Epithelial cell of esophagus (primary cell): ENCODE measurements at regions not wholly inside any gene's neighbourhood (a gene's known extent, or its start where the extent isn't known, plus 50 kb on each side); places are given as distances from the start of the nearest gene placed in this dataset.
"Not testable (repeated sequence)": the region's sequence is repeated elsewhere in the genome, so short reads cannot be mapped to it uniquely, and the experiment has no call there.

Experiments
- DNase-seq: peaks from one replicate; pipeline ENCODE4 v3.0.0; 2010; ENCODE audit warnings: low read depth
- H3K4me3 ChIP-seq: 2 replicates; pipeline ENCODE4 v1.5.1; 2011; ENCODE audit warnings: mild to moderate bottlenecking, low read length, control low read depth
- TF ChIP-seq, protein P1 (sequence below): IDR thresholded peaks from 2 replicates; pipeline ENCODE4 v1.5.1; 2011; ENCODE audit warnings: low read depth, mild to moderate bottlenecking, low read length, control low read depth, inconsistent platforms; ENCODE audit not compliant: insufficient read depth; ENCODE audit errors: missing control alignments

DNA sequence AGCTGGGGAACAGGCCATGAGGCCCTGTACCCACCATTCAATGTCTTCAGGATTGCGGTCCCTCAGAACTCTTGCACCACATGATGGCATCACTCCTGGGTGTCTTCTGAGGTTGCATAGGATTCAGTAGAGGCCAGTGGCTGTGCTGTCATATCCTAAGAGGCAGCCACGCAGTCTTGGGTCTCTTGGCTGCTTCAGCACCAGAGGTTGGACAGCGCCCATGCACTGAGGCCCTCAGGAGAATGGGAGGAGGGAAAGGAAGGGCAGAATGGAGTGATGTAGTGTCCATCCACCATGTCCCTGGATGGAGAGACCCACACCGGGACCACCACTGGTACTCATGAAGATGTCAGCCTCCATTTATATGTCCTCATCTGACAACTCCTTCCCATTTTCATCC is 439.9 kb downstream of the TUBA3C start:
- not testable (repeated sequence) for DNase-seq, H3K4me3 ChIP-seq

DNA sequence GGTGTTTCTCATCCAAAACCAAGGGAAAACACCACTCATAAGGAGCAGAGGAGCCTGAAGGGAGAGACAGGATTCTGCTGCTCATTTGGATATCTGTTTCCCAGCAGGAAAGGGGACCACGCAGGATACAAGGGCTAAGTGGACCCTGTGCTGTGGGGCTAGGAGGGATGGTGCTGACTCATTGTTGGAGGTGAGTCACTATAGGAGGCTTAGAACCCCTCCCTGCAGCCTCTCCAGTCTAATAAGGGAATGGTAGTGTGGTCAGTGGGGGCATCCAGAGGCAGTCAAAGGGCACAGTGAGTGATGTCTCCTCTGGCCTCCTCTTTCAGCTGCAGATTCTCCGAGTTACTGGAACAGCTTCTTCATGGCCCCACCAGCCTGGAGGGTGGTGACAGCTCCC is 442.3 kb downstream of the TUBA3C start:
- no peak for DNase-seq
- H3K4me3 ChIP-seq, result no peak overlapping the region
- TF ChIP-seq, protein P1, sequence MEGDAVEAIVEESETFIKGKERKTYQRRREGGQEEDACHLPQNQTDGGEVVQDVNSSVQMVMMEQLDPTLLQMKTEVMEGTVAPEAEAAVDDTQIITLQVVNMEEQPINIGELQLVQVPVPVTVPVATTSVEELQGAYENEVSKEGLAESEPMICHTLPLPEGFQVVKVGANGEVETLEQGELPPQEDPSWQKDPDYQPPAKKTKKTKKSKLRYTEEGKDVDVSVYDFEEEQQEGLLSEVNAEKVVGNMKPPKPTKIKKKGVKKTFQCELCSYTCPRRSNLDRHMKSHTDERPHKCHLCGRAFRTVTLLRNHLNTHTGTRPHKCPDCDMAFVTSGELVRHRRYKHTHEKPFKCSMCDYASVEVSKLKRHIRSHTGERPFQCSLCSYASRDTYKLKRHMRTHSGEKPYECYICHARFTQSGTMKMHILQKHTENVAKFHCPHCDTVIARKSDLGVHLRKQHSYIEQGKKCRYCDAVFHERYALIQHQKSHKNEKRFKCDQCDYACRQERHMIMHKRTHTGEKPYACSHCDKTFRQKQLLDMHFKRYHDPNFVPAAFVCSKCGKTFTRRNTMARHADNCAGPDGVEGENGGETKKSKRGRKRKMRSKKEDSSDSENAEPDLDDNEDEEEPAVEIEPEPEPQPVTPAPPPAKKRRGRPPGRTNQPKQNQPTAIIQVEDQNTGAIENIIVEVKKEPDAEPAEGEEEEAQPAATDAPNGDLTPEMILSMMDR, result no peak

DNA sequence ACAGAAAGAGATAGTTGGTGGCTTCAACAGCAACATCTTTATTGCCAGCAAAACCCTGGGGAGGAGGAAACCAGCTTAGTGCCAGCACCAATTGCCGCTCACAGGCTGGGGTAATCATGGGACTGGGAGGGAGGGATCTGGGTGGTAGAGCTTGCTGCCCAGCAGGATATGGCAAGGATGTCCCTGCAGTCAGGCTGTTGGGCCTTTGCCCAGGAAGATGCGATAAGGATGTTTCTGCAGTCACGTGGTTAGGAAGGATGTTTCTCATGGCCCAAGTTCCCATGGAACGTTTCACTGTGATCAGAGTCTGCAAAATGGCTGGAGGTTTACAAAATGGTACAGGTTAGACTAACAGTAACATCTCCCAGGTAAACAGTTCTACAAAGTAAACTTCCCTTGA is 443.5 kb downstream of the TUBA3C start:
- H3K4me3 ChIP-seq, DNase-seq: not testable (repeated sequence)

DNA sequence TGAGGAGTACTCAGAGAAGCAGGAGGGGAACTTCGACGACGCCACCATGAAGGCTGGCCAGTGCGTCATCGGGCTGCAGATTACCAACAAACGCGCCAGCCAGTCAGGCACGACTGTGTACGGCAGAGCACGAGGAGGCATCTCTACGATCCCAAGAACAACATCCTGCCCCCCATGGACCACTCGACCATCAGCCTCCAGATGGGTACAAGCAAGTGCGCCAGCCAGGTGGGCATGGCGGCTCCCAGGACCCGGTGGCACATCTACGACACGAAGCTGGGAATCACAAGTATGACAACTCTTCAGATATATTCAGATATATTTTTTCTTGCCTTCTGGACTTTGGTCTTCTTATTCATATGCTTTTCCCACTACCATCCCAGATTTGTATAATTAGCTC is 454.5 kb downstream of the TUBA3C start:
- H3K4me3 ChIP-seq, DNase-seq: not testable (repeated sequence)

DNA sequence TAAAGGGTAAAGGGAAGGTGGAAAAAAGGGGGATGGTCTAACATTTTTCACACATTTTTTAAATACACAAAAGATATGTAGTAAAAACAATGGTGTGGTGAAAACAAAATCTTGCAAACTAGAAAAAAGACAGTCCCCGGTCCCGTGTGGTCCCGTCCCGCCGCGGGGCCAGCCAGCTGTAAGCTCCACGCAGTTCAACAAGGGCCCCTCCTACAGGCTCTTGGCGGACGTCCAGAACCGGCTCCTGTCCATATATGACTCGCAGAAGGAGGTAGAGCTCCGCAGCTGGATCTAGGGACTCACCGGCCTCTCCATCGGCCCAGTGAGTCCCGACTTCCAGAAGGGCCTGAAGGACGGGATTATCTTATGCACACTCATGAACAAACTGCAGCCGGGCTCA is 455.1 kb downstream of the TUBA3C start:
- not testable (repeated sequence) for H3K4me3 ChIP-seq, DNase-seq

DNA sequence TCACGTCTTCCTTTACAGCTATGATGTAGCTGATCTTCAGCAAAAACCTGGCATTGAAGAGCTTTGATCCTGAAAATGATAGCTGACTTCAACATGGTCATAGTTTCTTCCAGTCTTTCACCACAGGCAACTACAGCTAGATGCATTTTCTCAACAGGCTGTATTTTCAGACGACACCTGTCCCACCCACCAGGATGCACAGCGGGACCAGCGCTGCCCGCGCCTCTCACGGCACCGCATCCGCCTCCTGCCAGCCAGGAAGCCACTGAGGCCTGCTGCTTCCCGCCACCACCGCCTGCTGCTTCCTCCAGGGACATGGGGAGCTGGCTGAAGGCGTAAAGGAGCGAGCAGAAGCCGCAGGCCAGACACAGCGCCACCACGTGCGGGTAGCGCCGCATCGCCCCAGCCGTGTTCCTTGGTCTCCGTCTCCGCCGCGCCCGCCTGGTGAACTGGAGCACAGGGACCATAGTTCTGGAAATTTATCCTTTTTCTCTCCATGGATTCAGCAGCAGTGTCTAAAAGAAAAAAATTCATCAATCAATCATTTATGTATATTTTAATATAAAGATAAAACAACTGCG is 456.3 kb downstream of the TUBA3C start:
- DNase-seq, result not testable (repeated sequence)

DNA sequence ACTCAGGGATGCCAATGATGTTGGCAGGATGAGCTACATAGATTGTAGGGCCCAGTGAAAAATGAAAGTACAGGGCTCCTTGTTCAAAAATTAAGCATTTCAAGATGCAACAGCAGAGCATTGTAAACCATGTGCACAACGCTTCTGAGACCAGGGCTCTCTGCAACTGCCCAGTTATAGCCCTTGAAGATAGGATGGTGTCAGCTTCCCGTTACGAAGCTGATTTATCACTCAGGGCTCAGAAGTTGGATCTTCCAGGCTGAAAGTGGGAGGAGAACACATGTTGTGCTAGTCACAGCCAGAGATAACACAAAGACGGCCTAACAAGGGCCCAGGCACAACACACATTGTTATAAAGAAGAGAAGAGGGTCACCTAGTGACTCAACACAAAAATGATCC is 466.7 kb downstream of the TUBA3C start:
- TF ChIP-seq, protein P1, result no peak
- H3K4me3 ChIP-seq, result no peak overlapping the region
- no peak for DNase-seq

More for the DNA sequence above, 456.3 kb downstream of the TUBA3C start:
- H3K4me3 ChIP-seq, result not testable (repeated sequence)

DNA sequence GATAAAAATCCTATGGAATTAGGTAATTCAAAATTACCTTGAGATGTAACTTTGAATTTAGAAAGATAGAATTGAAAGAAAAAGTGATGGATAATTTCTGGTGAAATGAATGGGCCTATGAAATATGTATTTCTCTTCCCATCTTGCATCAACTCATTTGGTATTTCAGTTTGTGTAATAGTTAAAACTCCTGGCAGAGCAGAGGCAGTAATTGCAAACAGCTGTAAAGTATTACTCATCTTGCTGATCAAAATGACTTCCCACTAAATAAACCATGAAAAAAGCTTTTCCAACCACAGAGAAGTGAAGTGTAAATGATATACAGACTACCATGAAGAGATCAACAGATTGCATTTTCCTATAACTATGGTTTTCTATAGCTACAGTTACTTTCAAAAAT is 471.0 kb downstream of the TUBA3C start:
- not testable (repeated sequence) for H3K4me3 ChIP-seq

DNA sequence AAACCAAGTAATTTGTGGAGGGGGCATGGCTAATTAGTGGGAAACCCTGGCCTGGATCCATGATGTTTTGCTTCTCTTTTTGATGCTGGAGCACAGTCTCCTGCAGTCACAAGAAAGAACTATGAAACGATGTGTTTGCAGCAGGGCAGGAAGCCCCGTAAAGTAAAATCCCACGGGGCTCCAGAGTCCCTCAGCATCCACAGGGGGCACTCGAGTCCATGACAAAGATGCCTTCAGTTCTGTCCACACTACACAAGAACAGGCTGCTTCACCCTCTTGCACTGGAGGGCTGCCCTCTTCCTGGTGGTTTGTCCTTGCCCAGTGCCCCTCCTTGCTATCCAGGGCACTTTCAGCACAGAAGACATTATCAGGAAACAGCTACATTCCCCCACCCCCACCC is 475.1 kb downstream of the TUBA3C start:
- DNase-seq, H3K4me3 ChIP-seq: not testable (repeated sequence)

More for the DNA sequence above, 471.0 kb downstream of the TUBA3C start:
- DNase-seq, result not testable (repeated sequence)

DNA sequence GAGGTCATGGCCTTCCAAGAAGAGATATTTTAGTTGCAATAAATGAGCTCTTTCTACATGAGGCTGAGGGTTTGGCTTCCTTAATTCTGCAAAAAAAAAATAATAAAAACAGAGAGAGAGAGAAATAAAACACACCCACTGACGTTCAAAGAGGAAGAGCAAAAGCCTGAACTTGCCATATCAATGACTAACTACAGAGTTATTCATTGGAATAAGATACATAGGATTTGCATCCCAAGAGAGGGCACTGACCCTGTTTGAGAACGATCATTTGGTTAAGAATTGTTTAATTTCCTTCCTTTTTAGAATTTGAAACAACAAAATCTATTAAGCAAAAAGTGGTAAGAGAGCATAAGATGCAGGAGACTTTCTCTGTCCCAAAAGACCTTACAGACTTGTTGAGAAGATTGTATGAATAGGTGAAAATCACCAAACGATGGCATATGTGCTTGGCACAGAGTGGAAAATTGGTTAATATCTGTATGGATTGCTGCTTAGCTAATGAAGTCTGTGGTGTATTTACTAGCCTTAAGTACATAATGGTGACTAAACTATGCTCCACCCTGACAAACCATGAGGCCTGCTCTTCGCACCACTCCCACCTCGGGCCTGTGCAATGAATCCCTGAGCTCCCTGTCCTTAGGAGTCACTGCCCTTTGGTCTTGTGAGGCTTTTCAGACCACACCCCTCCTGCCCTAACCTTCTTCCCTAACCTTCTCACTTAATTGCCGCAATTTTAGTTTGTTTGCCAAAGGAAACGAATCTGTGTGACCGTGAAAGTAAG is 479.0 kb downstream of the TUBA3C start:
- not testable (repeated sequence) for H3K4me3 ChIP-seq, DNase-seq

DNA sequence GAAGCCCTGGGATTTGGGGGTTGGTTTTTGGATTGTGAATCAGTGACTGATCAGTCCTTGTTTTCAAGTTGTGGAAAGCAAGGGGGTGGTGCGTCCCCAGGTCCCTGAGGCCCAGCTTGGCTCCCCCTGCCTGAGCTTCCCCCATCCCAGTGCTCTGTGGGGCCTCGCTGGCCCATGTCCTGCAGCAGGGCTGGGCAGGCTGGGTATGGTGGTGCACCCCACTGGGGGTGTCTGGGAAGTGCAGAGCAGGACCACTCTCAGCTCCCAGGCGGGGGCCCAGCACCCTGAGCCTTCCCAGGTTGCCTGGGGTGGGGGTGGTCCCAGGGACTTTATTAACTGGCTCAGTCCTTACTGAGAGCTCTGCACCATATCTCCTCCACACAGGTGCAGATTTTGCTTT is 483.3 kb downstream of the TUBA3C start:
- H3K4me3 ChIP-seq, result not testable (repeated sequence)

DNA sequence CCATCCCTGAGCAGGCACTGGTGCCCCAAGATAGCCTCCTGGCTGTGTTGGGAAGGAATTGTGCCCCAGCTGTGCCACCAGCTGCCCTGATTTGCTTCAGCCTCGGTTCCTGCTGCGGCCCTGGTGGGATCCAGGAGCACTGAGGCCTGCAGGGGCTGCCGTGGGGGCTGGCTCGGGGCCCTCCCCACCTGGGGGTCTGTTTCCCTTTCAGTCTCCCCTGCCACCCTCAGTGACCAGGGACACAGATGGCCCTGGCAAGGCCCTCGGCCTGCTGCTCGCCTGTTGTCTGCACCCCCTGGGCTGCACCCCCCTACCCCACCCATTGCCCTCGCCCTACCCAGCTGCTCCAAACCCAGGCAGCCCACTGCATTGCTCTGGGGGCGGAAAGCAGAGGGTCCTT is 483.8 kb downstream of the TUBA3C start:
- not testable (repeated sequence) for DNase-seq, H3K4me3 ChIP-seq

More for the DNA sequence above, 483.3 kb downstream of the TUBA3C start:
- not testable (repeated sequence) for DNase-seq

DNA sequence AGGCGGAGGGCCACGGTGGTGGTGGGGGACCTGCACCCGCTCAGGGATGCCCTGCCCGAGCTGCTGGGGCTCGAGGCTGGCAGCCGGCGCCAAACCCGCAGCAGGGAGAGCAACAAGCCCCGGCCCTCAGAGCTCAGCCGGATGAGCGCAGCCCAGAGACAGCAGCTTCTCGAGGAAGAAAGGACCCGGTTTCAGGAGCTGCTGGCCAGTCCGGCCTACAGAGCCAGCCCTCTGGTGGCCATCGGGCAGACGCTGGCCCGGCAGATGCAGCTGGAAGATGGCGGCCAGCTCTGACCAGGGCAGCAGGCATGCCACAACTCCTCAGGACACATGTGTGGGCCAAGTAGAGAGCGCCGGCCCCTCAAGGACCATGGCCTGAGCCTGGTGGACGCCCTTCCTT is 484.4 kb downstream of the TUBA3C start:
- DNase-seq, H3K4me3 ChIP-seq: not testable (repeated sequence)

DNA sequence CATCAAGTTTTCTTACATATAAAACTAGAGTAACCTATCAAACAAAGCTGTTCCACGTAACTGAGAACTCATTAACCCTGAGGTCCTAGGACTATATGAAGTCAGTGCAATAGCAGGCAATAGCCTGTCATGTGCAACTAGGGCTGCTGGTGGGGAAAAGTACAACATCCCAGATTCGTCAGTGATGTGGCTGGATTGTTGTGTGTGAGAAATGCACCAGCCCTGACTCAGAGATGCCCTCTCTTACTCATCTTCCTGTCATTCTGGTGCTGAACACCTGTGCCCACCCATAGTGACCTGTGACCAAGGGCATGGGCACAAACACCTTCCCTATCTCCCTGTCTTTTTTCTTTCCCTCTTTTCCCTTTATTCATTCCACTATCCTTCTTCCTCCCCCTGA is 504.2 kb downstream of the TUBA3C start:
- H3K4me3 ChIP-seq, DNase-seq: not testable (repeated sequence)

DNA sequence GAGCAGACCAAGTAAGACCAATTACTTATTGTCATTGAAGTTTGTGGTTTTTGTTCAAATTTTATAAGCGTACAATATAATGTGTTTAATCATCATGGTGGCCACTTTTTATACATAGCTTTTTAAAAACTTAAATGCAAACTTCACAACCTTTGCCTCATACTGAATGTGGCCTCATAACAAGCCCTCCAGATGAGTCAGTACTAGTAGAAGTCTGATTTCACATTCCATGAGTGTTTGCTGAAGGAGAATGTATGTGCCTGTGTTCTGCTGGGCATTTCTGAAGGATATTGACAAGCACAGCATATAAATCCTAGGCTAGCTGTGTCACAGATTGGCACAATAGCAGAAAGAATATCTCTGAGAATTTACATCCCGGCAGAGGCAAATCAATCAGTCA is 506.4 kb downstream of the TUBA3C start:
- not testable (repeated sequence) for H3K4me3 ChIP-seq, DNase-seq

DNA sequence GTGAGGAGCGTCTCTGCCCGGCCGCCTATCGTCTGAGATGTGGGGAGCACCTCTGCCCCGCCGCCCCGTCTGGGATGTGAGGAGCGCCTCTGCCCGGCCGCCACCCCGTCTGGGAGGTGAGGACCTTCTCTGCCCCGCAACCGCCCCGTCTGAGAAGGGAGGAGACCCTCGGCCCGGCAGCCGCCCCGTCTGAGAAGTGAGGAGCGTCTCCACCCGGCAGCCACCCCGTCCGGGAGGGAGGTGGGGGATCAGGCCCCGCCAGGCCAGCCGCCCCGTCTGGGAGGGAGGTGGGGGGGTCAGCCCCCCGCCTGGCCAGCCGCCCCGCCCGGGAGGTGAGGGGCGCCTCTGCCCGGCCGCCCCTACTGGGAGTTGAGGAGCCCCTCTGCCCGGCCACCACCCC is 507.8 kb downstream of the TUBA3C start:
- DNase-seq, H3K4me3 ChIP-seq: not testable (repeated sequence)

DNA sequence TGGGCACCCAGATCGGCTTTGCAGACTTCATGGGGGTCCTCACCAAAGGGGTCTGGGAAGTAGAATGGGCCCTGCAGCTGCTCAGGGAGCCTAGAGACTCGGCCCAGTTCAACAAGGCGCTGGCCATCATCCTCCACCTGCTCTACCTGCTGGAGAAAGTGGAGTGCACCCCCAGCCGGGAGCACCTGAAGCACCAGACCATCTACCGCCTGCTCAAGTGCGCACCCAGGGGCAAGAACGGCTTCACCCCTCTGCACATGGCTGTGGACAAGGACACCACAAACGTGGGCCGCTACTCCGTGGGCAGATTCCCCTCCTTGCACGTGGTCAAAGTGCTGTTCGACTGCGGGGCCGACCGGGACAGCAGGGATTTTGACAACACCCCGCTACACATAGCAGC is 515.0 kb downstream of the TUBA3C start:
- not testable (repeated sequence) for H3K4me3 ChIP-seq, DNase-seq

DNA sequence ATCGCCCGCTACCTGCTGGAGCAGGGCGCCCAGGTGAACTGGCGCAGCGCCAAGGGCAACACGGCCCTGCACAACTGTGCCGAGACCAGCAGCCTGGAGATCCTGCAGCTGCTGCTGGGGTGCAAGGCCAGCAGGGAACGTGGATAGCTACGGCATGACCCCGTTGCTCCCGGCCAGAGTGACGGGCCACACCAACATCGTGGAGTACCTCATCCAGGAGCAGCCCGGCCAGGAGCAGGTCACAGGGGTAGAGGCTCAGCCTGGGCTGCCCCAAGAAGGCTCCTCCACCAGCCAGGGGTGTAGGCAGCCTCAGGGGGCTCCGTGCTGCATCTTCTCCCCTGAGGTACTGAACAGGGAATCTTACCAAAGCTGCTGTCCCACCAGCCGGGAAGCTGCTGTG is 515.9 kb downstream of the TUBA3C start:
- DNase-seq, result not testable (repeated sequence)

More for the DNA sequence above, 515.9 kb downstream of the TUBA3C start:
- not testable (repeated sequence) for H3K4me3 ChIP-seq
